Prostate gland (tissue), 2 donors: ENCODE measurements at regions not wholly inside any gene's neighbourhood (a gene's known extent, or its start where the extent isn't known, plus 50 kb on each side); places are given as distances from the start of the nearest gene placed in this dataset.

Source experiments
- DNase-seq: peaks from one replicate; pipeline ENCODE4 v3.0.0-alpha.2; 2019; ENCODE audit warnings: low spot score
- H3K27ac ChIP-seq, 2 donors: fragments of 200-600 bp; sonication (generic); 2 replicates each; pipeline ENCODE4 v1.5.1; 2017 to 2019
- H3K27me3 ChIP-seq: fragments of 200-600 bp; sonication (generic); replicated peaks from 2 replicates; pipeline ENCODE4 v1.5.1; 2019; ENCODE audit not compliant: insufficient read depth
- H3K36me3 ChIP-seq, 2 donors: fragments of 200-600 bp; sonication (generic); 1 replicate in 1 of 2; 2 replicates in 1 of 2; pipeline versions ENCODE4 v1.5.1 to v1.8.1; 2017 to 2019
- H3K4me1 ChIP-seq: fragments of 200-600 bp; sonication (generic); replicated peaks from 2 replicates; pipeline ENCODE4 v1.5.1; 2019
- H3K4me3 ChIP-seq, 2 donors: fragments of 200-600 bp; sonication (generic); 2 replicates each; pipeline ENCODE4 v1.5.1; 2017 to 2019
- H3K9me3 ChIP-seq: fragments of 200-600 bp; sonication (generic); 2 replicates; pipeline ENCODE4 v1.5.1; 2017
- POLR2A ChIP-seq: fragments of 450-650 bp; IDR thresholded peaks from one replicate; pipeline ENCODE4 v1.6.1; 2016; ENCODE audit warnings: antibody characterized with exemption, mild to moderate bottlenecking
- POLR2AphosphoS5 ChIP-seq: sonication (generic); formaldehyde crosslinking; IDR thresholded peaks from one replicate; pipeline ENCODE4 v1.6.1; 2017; ENCODE audit warnings: antibody characterized with exemption
- WGBS: methylation state at CpG from one replicate; pipeline ENCODE4 v1.1.5; 2018; 5-methylcytosine and 5-hydroxymethylcytosine counted together
- intact Hi-C: fragments of 100-400 bp; cut with DNase I; formaldehyde crosslinking; loops from one replicate; pipeline ENCODE4 v1.14.2; 2022
- TF ChIP-seq, protein P1 (sequence below), 4 experiments: fragments of 200-600 bp in 2 of 4; fragments of 450-650 bp in 2 of 4; sonication (generic) in 2 of 4; IDR thresholded peaks; 1 replicate in 3 of 4; 2 replicates in 1 of 4; pipeline ENCODE4 v1.5.1; 2016 to 2019; ENCODE audit warnings: antibody characterized with exemption in 4 of 4, mild to moderate bottlenecking in 2 of 4, moderate library complexity in 2 of 4

DNA sequence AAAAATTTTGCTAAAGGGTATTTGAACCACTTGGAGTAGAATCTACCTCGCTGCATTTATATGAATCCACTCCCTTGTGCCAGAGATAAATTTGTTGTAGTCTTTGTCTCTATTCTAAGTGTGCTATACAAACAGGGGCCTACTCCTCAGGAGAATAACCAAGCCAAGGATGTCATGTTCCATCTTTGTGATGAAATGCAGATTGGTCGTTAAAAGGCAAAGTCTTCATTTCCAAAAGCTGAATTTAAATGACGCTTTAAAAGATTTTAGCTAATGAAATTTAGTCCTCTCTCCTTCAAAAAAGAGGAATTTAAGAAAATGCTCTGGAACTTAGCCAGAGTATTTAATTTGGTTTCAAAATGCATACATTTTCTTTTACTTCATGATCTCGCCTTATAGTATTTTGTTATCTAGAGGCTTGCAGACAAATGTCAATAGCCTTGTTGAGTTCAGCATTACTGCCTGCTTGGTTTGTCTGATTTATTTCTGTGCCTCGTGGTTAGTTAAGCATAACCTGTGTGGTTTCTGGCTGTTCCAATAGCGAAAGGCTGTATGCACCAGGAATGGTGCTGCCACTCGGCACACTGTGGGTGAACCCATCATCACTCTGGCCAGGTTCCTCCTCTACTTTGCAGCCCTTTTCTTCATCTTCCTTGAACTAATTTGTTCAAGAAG, 417.6 kb downstream of the ZNF521 start:
- Histone ChIP-seq H3K9me3 (no peaks in the 10 kb centered on the region), H3K4me3 (no peak overlapping the region), H3K27ac (no peak overlapping the region), H3K4me1 (no peaks in the 10 kb centered on the region), H3K36me3 (no peaks in the 10 kb centered on the region), H3K27me3 (no peaks in the 10 kb centered on the region)
- intact Hi-C loops: no loop called here
- no peak for DNase-seq
- 89% methylated on average over 7 of the region's 7 CpGs for WGBS
- no peak for TF ChIP-seq POLR2AphosphoS5
- no peak for TF ChIP-seq POLR2A
- TF ChIP-seq, protein P1, sequence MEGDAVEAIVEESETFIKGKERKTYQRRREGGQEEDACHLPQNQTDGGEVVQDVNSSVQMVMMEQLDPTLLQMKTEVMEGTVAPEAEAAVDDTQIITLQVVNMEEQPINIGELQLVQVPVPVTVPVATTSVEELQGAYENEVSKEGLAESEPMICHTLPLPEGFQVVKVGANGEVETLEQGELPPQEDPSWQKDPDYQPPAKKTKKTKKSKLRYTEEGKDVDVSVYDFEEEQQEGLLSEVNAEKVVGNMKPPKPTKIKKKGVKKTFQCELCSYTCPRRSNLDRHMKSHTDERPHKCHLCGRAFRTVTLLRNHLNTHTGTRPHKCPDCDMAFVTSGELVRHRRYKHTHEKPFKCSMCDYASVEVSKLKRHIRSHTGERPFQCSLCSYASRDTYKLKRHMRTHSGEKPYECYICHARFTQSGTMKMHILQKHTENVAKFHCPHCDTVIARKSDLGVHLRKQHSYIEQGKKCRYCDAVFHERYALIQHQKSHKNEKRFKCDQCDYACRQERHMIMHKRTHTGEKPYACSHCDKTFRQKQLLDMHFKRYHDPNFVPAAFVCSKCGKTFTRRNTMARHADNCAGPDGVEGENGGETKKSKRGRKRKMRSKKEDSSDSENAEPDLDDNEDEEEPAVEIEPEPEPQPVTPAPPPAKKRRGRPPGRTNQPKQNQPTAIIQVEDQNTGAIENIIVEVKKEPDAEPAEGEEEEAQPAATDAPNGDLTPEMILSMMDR (IDR thresholded peaks at IDR 0.05): no peak

DNA sequence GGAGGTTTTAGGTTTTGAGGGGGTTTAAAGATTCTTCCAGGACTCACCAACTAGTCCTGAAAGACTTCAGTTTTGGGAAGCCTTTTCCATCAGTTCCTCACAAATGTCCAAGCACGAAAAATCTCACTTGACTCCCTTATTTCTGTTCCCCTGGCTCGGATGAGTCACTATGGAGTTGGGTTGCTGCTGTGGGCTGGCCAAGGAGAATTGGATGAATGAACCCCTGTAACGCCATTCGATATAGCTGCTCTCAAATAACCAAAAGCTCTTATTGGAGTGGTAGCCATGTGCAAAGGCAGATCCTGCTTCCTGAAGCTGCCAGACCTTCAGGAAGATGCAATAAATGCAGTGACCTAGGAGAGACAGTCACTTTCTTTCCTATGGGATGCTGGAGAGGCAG, 417.0 kb downstream of the ZNF521 start:
- TF ChIP-seq POLR2A (no peak), POLR2AphosphoS5 (no peak)
- TF ChIP-seq, protein P1 (IDR thresholded peaks at IDR 0.05): no peak
- Histone ChIP-seq H3K36me3 (no peaks in the 10 kb centered on the region), H3K27ac (no peak overlapping the region), H3K27me3 (no peaks in the 10 kb centered on the region), H3K4me3 (no peak overlapping the region), H3K9me3 (no peaks in the 10 kb centered on the region), H3K4me1 (no peaks in the 10 kb centered on the region)
- intact Hi-C loops: no loop called here
- DNase-seq: no peak
- WGBS: 90% methylated on average over 4 of the region's 4 CpGs

DNA sequence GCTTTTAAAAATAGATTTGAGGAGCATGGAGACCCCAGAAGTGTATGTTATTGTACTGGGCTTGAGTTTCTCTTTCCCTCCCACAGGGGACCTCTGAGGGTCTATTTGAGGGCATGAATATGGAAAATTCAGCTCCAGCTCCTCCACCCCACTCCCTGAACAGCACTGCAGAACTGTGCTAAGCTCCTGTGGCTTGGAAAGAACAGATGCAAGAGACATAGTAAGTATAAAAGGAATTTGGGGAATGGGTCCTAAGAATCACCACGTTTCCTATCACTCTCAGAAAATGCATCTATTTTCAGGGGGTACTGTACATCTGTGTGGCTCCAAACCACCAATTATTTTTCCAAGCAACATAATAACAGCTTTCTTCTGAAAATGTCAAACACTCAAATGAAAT, 416.1 kb downstream of the ZNF521 start:
- Histone ChIP-seq H3K9me3 (no peaks in the 10 kb centered on the region), H3K36me3 (no peaks in the 10 kb centered on the region), H3K4me1 (no peaks in the 10 kb centered on the region), H3K4me3 (no peak overlapping the region), H3K27ac (no peak overlapping the region), H3K27me3 (no peaks in the 10 kb centered on the region)
- intact Hi-C loops: no loop called here
- DNase-seq: no peak
- WGBS: 78% methylated on average over 1 of the region's 1 CpG
- TF ChIP-seq POLR2AphosphoS5 (no peak), POLR2A (no peak)
- TF ChIP-seq, protein P1 (IDR thresholded peaks at IDR 0.05): no peak

DNA sequence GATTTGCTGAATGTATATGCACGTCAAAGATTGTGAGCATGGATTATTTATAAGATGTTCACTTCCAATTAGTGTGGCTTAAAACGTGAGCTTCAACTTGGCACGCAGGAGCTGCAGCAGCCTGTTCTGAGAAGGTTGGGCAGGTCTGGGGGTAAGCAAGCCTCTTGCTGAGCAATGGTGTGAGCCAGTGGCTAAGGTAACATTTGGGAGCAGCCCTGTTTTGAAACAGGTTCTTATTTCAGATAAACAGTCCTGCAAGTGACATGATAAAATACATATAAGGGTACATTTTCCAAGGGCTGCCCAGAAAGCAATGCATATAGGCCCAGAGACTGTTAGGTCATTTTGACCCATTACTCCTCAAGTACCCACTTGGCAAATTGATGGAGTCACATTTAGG, 415.3 kb downstream of the ZNF521 start:
- intact Hi-C loops: no loop called here
- 89% methylated on average over 3 of the region's 3 CpGs for WGBS
- H3K27ac ChIP-seq: no peak overlapping the region

More for the DNA sequence above, 415.3 kb downstream of the ZNF521 start:
- H3K27me3 ChIP-seq: no peaks in the 10 kb centered on the region
- DNase-seq: no peak
- TF ChIP-seq, protein P1 (IDR thresholded peaks at IDR 0.05): no peak
- TF ChIP-seq POLR2A (no peak), POLR2AphosphoS5 (no peak)
- no peaks in the 10 kb centered on the region for H3K9me3 ChIP-seq
- no peak overlapping the region for H3K4me3 ChIP-seq
- no peaks in the 10 kb centered on the region for H3K36me3 ChIP-seq
- no peaks in the 10 kb centered on the region for H3K4me1 ChIP-seq
